PC-9 (cell line): ENCODE measurements at regions not wholly inside any gene's neighbourhood (a gene's known extent, or its start where the extent isn't known, plus 50 kb on each side); places are given as distances from the start of the nearest gene placed in this dataset.

ENCODE experiments used
- BruUV-seq: library from RNA; stranded (reverse); fragments of 400-500 nt; replicated peaks from 2 replicates; lab custom pipeline; 2021; lab: Mats Ljungman, UMichigan
- CTCF ChIA-PET: fragments of 300-600 bp; sonication (Branson Sonifier 250); formaldehyde crosslinking; loops from one replicate; lab custom pipeline; 2022; ENCODE audit warnings: antibody characterized with exemption; lab: Charles Lee
- POLR2A ChIA-PET: fragments of 300-600 bp; sonication (Branson Sonifier 250); formaldehyde crosslinking; loops from one replicate; lab custom pipeline; 2022; ENCODE audit warnings: antibody characterized with exemption; ENCODE audit not compliant: unreplicated experiment; lab: Charles Lee
- DNase-seq, 2 experiments: peaks; one replicate each; pipeline versions ENCODE4 v3.0.0 to v3.0.0-alpha.2; 2015 to 2022; ENCODE audit warnings: mixed read lengths in 1 of 2
- H2AFZ ChIP-seq: fragments of 200-600 bp; sonication (generic); 2 replicates; pipeline ENCODE4 v1.8.1; 2017; ENCODE audit warnings: antibody characterized with exemption
- H3F3A ChIP-seq: fragments of 200-600 bp; sonication (generic); 2 replicates; pipeline ENCODE4 v1.8.1; 2017; ENCODE audit warnings: antibody characterized with exemption, mild to moderate bottlenecking, low read depth; ENCODE audit not compliant: insufficient read depth
- H3K27ac ChIP-seq: fragments of 200-600 bp; sonication (generic); 2 replicates; pipeline ENCODE4 v1.6.1; 2016; ENCODE audit warnings: mixed run types
- H3K27me3 ChIP-seq: fragments of 200-600 bp; sonication (generic); 2 replicates; pipeline ENCODE4 v1.6.1; 2016; ENCODE audit warnings: low read depth, mixed run types; ENCODE audit not compliant: insufficient read depth
- H3K36me3 ChIP-seq: fragments of 200-600 bp; sonication (generic); 2 replicates; pipeline ENCODE4 v1.6.1; 2016; ENCODE audit warnings: low read depth, mixed run types
- H3K4me1 ChIP-seq: fragments of 200-600 bp; sonication (generic); replicated peaks from 2 replicates; pipeline ENCODE4 v1.6.1; 2016; ENCODE audit warnings: mixed run types; ENCODE audit not compliant: insufficient read depth
- H3K4me2 ChIP-seq: fragments of 200-600 bp; sonication (generic); 2 replicates; pipeline ENCODE4 v1.6.1; 2017; ENCODE audit warnings: mixed run types
- H3K4me3 ChIP-seq: fragments of 200-600 bp; sonication (generic); 2 replicates; pipeline ENCODE4 v1.6.1; 2016; ENCODE audit warnings: mixed run types
- H3K79me2 ChIP-seq: fragments of 200-600 bp; sonication (generic); 2 replicates; pipeline ENCODE4 v1.6.1; 2017; ENCODE audit warnings: low read depth, mixed run types
- H3K9me2 ChIP-seq: fragments of 200-600 bp; sonication (generic); 2 replicates; pipeline ENCODE4 v1.8.1; 2017; ENCODE audit warnings: mild to moderate bottlenecking; ENCODE audit not compliant: insufficient read depth
- H3K9me3 ChIP-seq: fragments of 200-600 bp; sonication (generic); 2 replicates; pipeline ENCODE4 v1.8.1; 2016; ENCODE audit warnings: low read depth; ENCODE audit not compliant: insufficient read depth
- H4K20me1 ChIP-seq: fragments of 200-600 bp; sonication (generic); 2 replicates; pipeline ENCODE4 v1.8.1; 2017; ENCODE audit not compliant: insufficient read depth
- CTCF ChIP-seq: fragments of 200-600 bp; sonication (generic); conservative IDR thresholded peaks from 2 replicates; pipeline ENCODE4 v1.6.1; 2017; ENCODE audit warnings: mixed run types, antibody characterized with exemption, mild to moderate bottlenecking, moderate library complexity
- EZH2 ChIP-seq: fragments of 200-600 bp; sonication (generic); IDR thresholded peaks from 2 replicates; pipeline ENCODE4 v1.8.0; 2017; ENCODE audit warnings: antibody characterized with exemption, low read depth
- intact Hi-C: fragments of 100-400 bp; cut with micrococcal nuclease; formaldehyde crosslinking; loops from one replicate; pipeline ENCODE4 v1.10.0; 2022; ENCODE audit not compliant: unreplicated experiment

GRCh38 chr3:151962912-151963311 lies 89.5 kb downstream of the SUCNR1 start:
- H3K79me2 ChIP-seq, result no peaks in the 10 kb centered on the region
- no peaks in the 10 kb centered on the region for H3K4me1 ChIP-seq
- no peak overlapping the region for H2AFZ ChIP-seq
- H3K4me3 ChIP-seq, result no peak overlapping the region
- H3K36me3 ChIP-seq, result no peaks in the 10 kb centered on the region
- no TSS peak for BruUV-seq
- H3K9me3 ChIP-seq, result no peaks in the 10 kb centered on the region
- CTCF ChIA-PET, result no interaction called here
- H3F3A ChIP-seq, result no peaks in the 10 kb centered on the region
- DNase-seq, result no peak
- POLR2A ChIA-PET, result no interaction called here
- H4K20me1 ChIP-seq, result no peaks in the 10 kb centered on the region
- H3K4me2 ChIP-seq, result no peak overlapping the region
- intact Hi-C loops, result no loop called here
- no peaks in the 10 kb centered on the region for H3K27me3 ChIP-seq
- no peak overlapping the region for H3K27ac ChIP-seq
- TF ChIP-seq CTCF (no peak), EZH2 (no peak)
- no peaks in the 10 kb centered on the region for H3K9me2 ChIP-seq

DNA sequence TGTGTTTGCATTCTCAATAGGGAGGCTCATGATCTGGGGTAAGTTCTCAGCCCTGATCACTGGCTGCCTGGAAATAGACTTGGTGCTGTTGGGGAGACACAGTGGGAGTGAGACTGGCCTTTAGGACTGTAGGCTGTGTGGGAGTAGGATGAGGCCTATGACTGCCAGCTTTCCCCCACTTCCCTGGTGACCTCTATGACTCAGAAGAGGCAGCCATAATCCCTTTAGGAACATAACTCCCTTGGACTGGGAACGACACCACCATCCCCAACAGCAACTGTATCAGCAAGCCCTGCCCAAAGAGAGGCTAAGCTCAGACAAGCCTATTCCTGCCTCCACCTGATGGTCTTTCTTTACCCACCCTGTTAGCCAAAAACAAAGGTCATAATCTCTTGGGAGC lies 91.3 kb downstream of the SUCNR1 start:
- H3F3A ChIP-seq, result no peaks in the 10 kb centered on the region
- no peak overlapping the region for H3K4me2 ChIP-seq
- no peak overlapping the region for H3K27ac ChIP-seq
- H3K36me3 ChIP-seq, result no peaks in the 10 kb centered on the region
- ChIA-PET POLR2A (no interaction called here), CTCF (no interaction called here)
- H3K27me3 ChIP-seq, result no peaks in the 10 kb centered on the region
- no peaks in the 10 kb centered on the region for H3K9me3 ChIP-seq
- no peak for DNase-seq
- no TSS peak for BruUV-seq
- H2AFZ ChIP-seq, result no peak overlapping the region
- no peak overlapping the region for H3K4me3 ChIP-seq
- H3K4me1 ChIP-seq, result no peaks in the 10 kb centered on the region
- intact Hi-C loops, result no loop called here
- H3K79me2 ChIP-seq, result no peaks in the 10 kb centered on the region
- TF ChIP-seq CTCF, result no peak
- TF ChIP-seq EZH2, result no peak
- H4K20me1 ChIP-seq, result no peaks in the 10 kb centered on the region
- no peaks in the 10 kb centered on the region for H3K9me2 ChIP-seq

- no peaks in the 10 kb centered on the region for H3K9me2 ChIP-seq
- no peaks in the 10 kb centered on the region for H3K79me2 ChIP-seq
- ChIA-PET CTCF (no interaction called here), POLR2A (no interaction called here)
- no peak overlapping the region for H2AFZ ChIP-seq
- H3K4me1 ChIP-seq, result no peaks in the 10 kb centered on the region
- H3K4me2 ChIP-seq, result no peak overlapping the region
- no TSS peak for BruUV-seq
- intact Hi-C loops, result no loop called here
- H3K27ac ChIP-seq, result no peak overlapping the region
- no peaks in the 10 kb centered on the region for H3F3A ChIP-seq
- TF ChIP-seq CTCF (no peak), EZH2 (no peak)
- no peak for DNase-seq
- no peaks in the 10 kb centered on the region for H3K36me3 ChIP-seq
- no peaks in the 10 kb centered on the region for H3K9me3 ChIP-seq
- H4K20me1 ChIP-seq, result no peaks in the 10 kb centered on the region
- H3K27me3 ChIP-seq, result no peaks in the 10 kb centered on the region
- no peak overlapping the region for H3K4me3 ChIP-seq
These were observed 95.7 kb downstream of the SUCNR1 start for GRCh38 chr3:151969026-151969642.
